Activated naive CD4-positive, alpha-beta T cell (primary cell): ENCODE measurements at regions not wholly inside any gene's neighbourhood (a gene's known extent, or its start where the extent isn't known, plus 50 kb on each side); places are given as distances from the start of the nearest gene placed in this dataset.

ENCODE experiments used
- DNase-seq, 4 experiments: peaks; one replicate each; lab custom pipeline; 2025; lab: John Stamatoyannopoulos, UW

GRCh38 chrX:109843963-109844751 is 111.1 kb upstream of the ACSL4 start:
- no peak for DNase-seq

- DNase-seq: no peak
Measured at GRCh38 chrX:109844986-109845385, 111.9 kb upstream of the ACSL4 start.

GRCh38 chrX:109845996-109846395 is 112.9 kb upstream of the ACSL4 start:
- DNase-seq: no peak

GRCh38 chrX:109847257-109848187 is 114.5 kb upstream of the ACSL4 start:
- no peak for DNase-seq

- no peak for DNase-seq
Measured at GRCh38 chrX:109848461-109849050, 115.5 kb upstream of the ACSL4 start.

- DNase-seq: no peak
Measured at GRCh38 chrX:109854096-109854495, 121.0 kb upstream of the ACSL4 start.

- DNase-seq: no peak
Measured at GRCh38 chrX:109855501-109855900, 122.4 kb upstream of the ACSL4 start.

GRCh38 chrX:109856974-109857373 is 123.9 kb upstream of the ACSL4 start:
- DNase-seq: no peak

- no peak for DNase-seq
Measured at GRCh38 chrX:109857584-109858228, 124.6 kb upstream of the ACSL4 start.

- no peak for DNase-seq
Measured at GRCh38 chrX:109858602-109859341, 125.7 kb upstream of the ACSL4 start.

GRCh38 chrX:109859651-109860050 is 126.6 kb upstream of the ACSL4 start:
- DNase-seq: no peak

GRCh38 chrX:109862433-109862832 is 129.4 kb upstream of the ACSL4 start:
- DNase-seq: no peak

GRCh38 chrX:109863811-109864210 is 130.8 kb upstream of the ACSL4 start:
- DNase-seq: no peak

- no peak for DNase-seq
Measured at GRCh38 chrX:109871121-109871888, 131.6 kb upstream of the TMEM164 start.

- DNase-seq: no peak
Measured at GRCh38 chrX:109872021-109872732, 130.7 kb upstream of the TMEM164 start.

- no peak for DNase-seq
Measured at GRCh38 chrX:109873574-109873973, 129.3 kb upstream of the TMEM164 start.

GRCh38 chrX:109873983-109874382 is 128.9 kb upstream of the TMEM164 start:
- DNase-seq: no peak

GRCh38 chrX:109874548-109874947 is 128.4 kb upstream of the TMEM164 start:
- DNase-seq: no peak

- DNase-seq: no peak
Measured at GRCh38 chrX:109875831-109876230, 127.1 kb upstream of the TMEM164 start.

GRCh38 chrX:109878236-109878635 is 124.7 kb upstream of the TMEM164 start:
- DNase-seq: no peak
